Testis (tissue), 2 donors: ENCODE measurements at regions not wholly inside any gene's neighbourhood (a gene's known extent, or its start where the extent isn't known, plus 50 kb on each side); places are given as distances from the start of the nearest gene placed in this dataset.

Experiments used
- CTCF ChIP-seq, 3 experiments: fragments of 450-650 bp in 2 of 3; fragments of 200-600 bp in 1 of 3; sonication (generic) in 1 of 3; IDR thresholded peaks; one replicate each; pipeline ENCODE4 v1.5.1; 2016 to 2019; ENCODE audit warnings: antibody characterized with exemption in 3 of 3, mild to moderate bottlenecking in 2 of 3, moderate library complexity in 1 of 3
- POLR2A ChIP-seq: fragments of 450-650 bp; IDR thresholded peaks from one replicate; pipeline ENCODE4 v1.6.1; 2017; ENCODE audit warnings: antibody characterized with exemption, mild to moderate bottlenecking, moderate library complexity

GRCh38 chr10:44697116-44697515, 214.0 kb upstream of the TMEM72 start:
- TF ChIP-seq CTCF (IDR thresholded peaks at IDR 0.05) = no peak
- no peak for TF ChIP-seq POLR2A
